ENCODE measurements at regions not wholly inside any gene's neighbourhood (a gene's known extent, or its start where the extent isn't known, plus 50 kb on each side); places are given as distances from the start of the nearest gene placed in this dataset.

GRCh38 chr22:47382164-47382890 lies 619.9 kb downstream of the TBC1D22A start:
- Histone ChIP-seq H3K4me3 (ENCODE audit: low read depth in 2 of 2, low read length in 2 of 2) (no peak overlapping the region), H3K36me3 (ENCODE audit: control insufficient read depth, insufficient read depth, low read length) (no peaks in the 10 kb centered on the region), H3K4me1 (ENCODE audit: control insufficient read depth, insufficient read depth, low read length) (no peaks in the 10 kb centered on the region), H3K27ac (ENCODE audit: low read length) (no peak overlapping the region), H3K27me3 (ENCODE audit: control insufficient read depth, insufficient read depth, low read length) (no peaks in the 10 kb centered on the region), H3K9me3 (ENCODE audit: control insufficient read depth, insufficient read depth, low read depth, low read length) (no peaks in the 10 kb centered on the region)
- CTCF ChIA-PET, result no interaction called here
- intact Hi-C loops (cut with micrococcal nuclease; ENCODE audit: unreplicated experiment) (no loop called here), in situ Hi-C loops (cut with HindIII; ENCODE audit: low pct_unique_long_range_greater_than_20kb, low sequenced_read_pairs) (no loop called here)
- BruUV-seq (replicated peaks), result no TSS peak
- ATAC-seq (no peak), DNase-seq (ENCODE audit: low read depth, low spot score) (no peak)
- TF ChIP-seq CTCF (IDR thresholded peaks at IDR 0.05) (no peak), TCF7L2 (IDR thresholded peaks at IDR 0.05; ENCODE audit: low read depth, low read length) (no peak), POLR2AphosphoS5 (IDR thresholded peaks at IDR 0.05; ENCODE audit: low read depth, low read length) (no peak)
- POLR2A ChIA-PET, result no interaction called here

- in situ Hi-C loops (cut with HindIII; ENCODE audit: low pct_unique_long_range_greater_than_20kb, low sequenced_read_pairs), result no loop called here
- Histone ChIP-seq H3K4me3 (ENCODE audit: low read depth in 2 of 2, low read length in 2 of 2) (no peak overlapping the region), H3K27ac (ENCODE audit: low read length) (no peak overlapping the region), H3K27me3 (ENCODE audit: control insufficient read depth, insufficient read depth, low read length) (no peaks in the 10 kb centered on the region), H3K4me1 (ENCODE audit: control insufficient read depth, insufficient read depth, low read length) (no peaks in the 10 kb centered on the region), H3K9me3 (ENCODE audit: control insufficient read depth, insufficient read depth, low read depth, low read length) (no peaks in the 10 kb centered on the region), H3K36me3 (ENCODE audit: control insufficient read depth, insufficient read depth, low read length) (no peaks in the 10 kb centered on the region)
- POLR2A ChIA-PET, result no interaction called here
- TF ChIP-seq REST (IDR thresholded peaks at IDR 0.05; ENCODE audit: insufficient read depth in 1 of 2, low read depth in 2 of 2, low read length in 1 of 2) (no peak), TCF7L2 (IDR thresholded peaks at IDR 0.05; ENCODE audit: low read depth, low read length) (no peak), CTCF (IDR thresholded peaks at IDR 0.05) (no peak), POLR2AphosphoS5 (IDR thresholded peaks at IDR 0.05; ENCODE audit: low read depth, low read length) (no peak), SIN3A (IDR thresholded peaks at IDR 0.05; ENCODE audit: borderline replicate concordance, insufficient read depth, low read depth, low read length) (no peak)
- BruUV-seq (replicated peaks), result no TSS peak
- intact Hi-C loops (cut with micrococcal nuclease; ENCODE audit: unreplicated experiment), result no loop called here
- CTCF ChIA-PET, result no interaction called here
- ATAC-seq (no peak), DNase-seq (ENCODE audit: low read depth, low spot score) (no peak)
These were observed 618.8 kb downstream of the TBC1D22A start for GRCh38 chr22:47381240-47381639.

All from Panc1 (cell line).